Fibroblast of the conjunctiva (primary cell): ENCODE measurements at regions not wholly inside any gene's neighbourhood (a gene's known extent, or its start where the extent isn't known, plus 50 kb on each side); places are given as distances from the start of the nearest gene placed in this dataset.

ENCODE experiments used
- DNase-seq: peaks from one replicate; pipeline ENCODE4 v3.0.0-alpha.2; 2010; ENCODE audit warnings: low read depth

DNA sequence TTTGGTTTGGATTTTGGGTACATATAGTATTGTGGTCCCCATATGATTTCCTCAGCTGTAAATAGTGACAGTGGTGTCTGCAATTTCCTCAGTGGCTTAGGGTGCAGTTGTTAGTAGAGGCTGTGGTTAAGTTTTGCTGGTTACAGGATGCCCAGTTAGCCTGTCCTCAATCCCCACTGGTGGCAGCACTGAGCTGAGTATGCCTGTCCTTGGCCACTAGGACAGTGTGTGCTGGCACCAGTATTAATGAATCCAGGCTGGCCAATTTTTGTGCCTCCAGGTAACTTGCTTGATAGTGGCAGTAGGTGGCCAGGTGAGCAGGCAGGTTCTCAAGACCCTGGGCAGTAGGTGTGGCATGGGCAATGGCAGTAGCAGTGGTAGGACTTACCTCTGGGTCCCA lies 973.1 kb downstream of the TMEM182 start:
- no peak for DNase-seq

DNA sequence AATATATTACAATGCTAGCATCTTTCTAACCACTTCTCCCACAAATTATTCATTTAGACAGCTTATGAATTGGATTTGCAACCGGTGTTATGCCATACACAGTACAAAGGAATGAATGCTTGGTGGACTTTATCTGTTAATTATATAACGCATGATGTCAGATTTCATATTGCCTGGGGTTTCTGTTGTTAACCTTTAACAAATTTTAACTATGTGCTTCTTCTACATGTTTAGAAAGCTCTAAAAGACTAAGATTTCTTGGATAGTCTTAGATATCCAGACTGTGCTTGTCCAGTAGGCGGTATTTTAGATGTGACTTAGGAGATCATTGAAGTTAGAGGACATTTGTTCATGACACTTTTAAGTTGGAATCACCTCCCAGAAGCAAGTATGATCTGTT lies 976.3 kb downstream of the TMEM182 start:
- no peak for DNase-seq

DNA sequence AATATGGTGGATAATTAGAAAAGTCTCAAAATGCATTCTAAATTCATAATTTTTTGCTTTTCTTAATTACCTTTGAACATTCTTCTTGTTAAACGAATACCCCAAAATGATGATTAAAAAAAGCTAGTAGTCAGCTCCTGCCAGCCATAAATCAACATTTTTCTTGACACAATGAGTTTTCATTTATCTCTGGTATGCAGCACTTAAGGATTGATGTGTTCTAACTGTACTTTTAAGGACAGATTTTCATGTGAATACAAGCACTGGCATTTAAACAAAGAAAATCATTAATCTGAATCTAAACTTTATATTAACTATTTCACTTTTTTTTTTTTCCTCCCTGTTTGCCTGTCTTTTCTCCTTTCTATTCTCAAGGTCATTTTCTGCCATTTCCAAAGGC lies 976.8 kb downstream of the TMEM182 start:
- no peak for DNase-seq

DNA sequence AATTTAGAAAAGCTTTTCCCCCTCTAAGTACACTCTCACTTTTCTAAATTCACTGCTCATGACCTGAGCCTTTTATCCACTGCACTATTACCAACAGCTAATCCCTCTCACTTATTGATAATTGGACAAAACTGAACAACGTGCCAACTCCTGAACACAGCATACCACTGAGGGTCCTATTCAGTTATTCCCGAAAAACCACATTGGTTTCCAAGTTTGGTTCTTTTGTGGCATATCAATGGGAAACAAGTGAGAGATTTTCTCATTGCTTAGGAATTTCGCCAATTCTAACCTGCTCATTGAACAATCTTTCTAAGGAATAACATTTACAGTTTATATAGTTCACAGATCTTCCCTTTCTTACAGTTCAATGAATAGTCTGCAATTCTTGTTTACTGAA lies 977.4 kb downstream of the TMEM182 start:
- no peak for DNase-seq

DNA sequence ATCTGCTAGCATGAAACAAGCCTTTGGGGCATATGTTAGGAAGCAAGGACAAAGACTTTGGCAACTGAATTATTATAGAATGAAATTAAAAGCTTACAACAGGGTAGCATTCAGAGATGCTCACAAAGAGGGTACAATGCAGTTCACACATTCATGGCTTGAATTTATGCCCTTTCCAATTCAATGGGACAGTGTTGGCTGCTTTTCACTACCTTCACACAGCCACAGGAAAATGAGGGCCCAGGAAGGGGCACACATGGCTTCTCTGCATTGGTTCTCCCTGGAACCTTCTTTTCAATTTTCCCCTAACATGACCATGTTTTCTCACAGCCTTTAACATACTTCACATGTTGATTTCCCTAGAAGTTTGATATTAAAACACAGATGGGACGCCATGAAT lies 978.1 kb downstream of the TMEM182 start:
- DNase-seq, result no peak

DNA sequence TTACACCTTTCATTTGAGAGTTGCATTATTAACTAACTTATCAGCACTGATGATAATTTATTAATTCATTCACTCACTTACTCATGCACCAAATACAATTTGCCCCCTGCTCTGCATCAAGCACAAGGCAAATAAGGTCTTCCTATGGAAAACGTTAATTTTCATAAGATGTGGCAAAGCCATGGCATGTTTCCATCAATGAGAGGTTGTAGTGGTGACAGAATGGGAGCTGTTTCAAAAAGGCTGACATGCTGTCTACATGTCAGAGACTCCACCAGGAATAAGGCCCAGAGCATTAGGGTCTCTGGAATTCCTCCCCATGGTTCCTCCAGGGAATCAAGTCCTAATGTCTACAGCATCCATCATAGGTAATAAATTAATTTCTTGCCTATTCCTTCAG lies 978.8 kb downstream of the TMEM182 start:
- DNase-seq, result no peak

DNA sequence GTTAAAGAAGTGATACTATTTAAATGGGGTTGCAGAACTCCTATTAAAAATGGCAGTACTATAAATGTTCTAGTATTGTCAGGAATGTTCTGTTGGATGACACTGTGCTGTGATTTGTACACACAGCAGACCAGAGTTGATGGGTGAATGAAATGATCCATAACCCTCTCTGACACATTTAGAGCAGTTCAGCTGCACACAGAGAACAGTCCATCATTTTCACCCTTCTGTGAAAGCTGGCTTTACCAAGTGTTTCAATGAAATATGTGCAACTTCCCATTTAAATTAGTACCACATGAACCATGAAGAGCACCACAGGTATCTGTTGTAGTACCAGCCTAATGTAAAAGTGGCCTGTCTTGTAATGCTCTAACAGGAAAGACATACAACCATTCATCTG lies 981.4 kb downstream of the TMEM182 start:
- DNase-seq, result no peak

DNA sequence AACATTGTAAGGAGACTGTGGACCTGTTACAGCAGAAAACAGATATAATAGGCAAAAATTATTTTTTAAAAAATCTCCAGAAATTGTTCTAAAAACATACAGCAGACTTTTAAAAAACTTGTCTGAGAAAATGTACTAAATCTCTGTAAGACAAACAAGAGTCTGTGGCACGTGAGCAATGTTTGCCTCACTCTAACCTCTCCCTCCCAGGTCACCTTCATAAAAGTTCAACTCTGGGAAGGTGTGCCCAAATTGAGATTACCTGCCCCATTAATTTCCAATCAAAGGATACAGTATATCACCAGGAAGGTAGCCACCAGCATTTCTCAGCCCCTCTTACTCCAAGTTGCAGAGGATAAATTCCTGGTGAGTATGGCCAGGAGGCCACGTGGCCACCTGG lies 992.7 kb downstream of the TMEM182 start:
- no peak for DNase-seq

DNA sequence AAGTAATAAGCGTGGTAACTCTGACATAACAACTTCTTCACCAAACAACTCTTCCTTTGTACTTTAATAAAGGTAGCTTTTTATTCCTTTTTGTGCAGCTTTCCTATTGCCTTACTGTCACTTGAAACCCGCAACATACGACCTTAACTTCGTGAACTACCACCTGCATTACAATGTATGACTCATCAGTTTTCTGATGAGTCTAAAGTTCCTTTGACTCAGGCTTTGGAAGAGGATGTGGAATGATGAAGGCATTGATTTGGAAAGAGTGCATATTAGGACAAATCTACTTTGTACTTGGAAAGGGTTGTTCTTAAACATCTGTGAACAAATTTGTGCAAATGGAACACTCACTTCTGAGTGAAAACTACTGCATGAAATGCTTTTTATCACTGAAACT lies 1012.1 kb downstream of the TMEM182 start:
- no peak for DNase-seq

DNA sequence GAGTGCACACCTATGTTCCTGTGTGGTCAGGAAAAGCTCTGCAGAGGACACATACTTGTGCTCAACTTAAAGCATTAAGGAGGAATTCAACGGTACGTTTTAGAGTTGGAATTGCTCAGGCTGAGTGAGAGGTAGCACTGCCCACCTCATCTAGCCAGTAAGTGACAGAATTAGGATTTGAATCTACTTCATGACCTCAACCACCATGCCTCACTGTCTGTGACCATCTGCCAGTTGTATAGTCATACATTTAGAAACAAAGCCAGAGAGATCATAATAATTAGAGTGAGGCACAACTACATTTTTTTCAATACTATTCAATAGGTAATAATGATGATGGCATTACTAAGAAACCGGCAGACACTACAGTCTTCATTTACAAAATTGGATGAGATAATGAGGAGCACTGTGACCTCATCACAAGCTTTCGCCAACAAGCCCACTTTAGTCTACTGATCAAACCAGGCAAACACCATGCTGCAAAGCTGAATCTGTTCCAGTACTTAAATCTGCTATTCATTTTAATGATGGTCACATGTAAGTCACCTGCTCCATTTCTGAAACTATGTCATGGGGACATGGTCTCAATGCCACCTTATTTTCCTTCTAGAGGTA lies 1018.4 kb downstream of the TMEM182 start:
- no peak for DNase-seq

DNA sequence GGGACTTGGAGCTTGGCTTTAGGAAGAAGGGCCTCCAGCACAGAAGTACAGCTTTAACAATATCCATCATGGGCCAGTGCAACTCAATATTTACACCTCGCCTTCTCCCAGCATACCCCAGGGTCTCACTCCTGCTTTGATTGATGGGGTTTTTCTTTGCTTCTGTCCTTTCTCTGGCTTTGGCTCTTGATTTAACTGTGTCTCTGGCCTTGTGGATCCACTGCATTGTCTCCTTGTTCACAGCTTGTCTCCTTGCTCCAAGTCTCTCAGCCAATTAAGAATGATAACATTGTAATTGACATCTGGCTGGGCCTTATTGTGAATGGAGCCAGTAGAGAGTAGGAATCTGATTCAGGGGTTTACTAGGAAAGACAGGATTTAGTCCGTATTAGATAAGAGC lies 1019.5 kb downstream of the TMEM182 start:
- DNase-seq, result no peak

DNA sequence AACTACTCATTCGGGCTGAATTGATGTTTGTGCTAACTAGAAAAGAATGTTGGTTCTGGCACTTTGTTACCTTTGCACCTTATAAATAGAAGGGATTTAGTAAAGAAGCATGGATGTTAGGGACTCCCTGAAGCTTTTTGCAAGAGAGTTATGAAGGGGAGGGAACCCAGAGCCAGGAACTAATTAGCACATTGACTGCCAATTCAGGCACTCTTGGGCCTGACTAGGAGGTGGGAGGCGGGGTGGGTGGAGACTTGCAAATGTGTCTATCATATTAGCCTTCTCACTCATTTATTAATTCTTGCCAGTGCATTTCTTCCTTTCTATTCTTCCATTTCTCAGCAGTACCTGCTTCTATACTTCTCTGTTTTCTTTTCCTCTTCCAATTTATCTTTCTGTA lies 1022.4 kb downstream of the TMEM182 start:
- DNase-seq, result no peak

DNA sequence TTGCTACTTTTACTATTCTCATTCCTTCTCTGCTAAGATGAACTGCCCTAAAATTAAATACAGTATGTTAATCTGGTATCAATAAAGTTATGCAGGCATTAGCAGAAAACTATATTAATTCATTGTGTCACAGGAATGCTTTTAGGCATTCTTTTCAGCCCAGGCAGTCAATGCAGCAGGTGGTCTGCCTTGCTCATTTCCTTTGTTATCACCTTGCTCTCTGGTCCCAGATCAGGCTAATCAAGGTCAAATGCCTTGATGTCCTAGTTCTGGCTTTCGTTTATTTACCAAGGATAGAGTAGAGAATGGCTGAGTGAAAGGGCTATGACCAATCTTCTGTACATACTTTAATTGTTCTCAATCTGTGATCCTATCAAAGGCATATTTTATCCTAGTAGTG lies 1023.6 kb downstream of the TMEM182 start:
- no peak for DNase-seq

DNA sequence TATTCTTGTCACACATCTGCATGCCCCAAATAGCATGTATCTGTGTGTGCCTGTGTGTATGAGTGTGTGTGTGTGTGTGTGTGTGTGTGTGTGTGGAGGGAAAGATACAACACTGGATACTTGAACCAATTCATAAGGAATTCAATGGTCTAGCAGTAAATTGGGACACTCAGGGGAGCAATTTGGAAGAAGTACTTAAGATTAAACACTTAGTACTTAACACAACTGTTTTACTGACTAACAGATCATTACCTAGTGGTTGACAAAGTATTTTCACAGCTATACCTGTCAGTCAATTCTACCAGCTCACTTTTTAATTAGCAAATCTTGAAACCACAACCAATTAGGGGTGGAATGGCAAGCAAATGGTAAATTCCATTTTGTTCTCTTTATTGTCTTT lies 1024.1 kb downstream of the TMEM182 start:
- DNase-seq, result no peak

DNA sequence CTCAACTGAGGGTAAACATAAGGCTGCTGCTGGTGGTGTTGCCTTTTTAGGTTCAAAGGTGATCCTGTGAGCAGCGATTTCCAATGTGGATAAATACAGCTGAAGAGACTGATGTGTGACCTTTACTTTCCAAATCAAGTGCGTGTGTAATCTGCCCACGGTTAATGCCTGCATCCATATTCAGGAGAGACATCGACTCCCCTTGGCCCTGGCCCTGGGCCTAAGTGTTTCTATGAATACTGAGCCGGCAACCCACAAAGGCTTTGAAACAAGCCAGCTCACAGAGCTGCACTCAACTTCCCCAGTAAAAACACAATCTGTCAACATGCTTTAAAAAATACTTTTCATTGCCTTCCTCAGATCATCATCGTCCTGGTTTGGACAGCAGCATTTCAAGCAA lies 1026.6 kb downstream of the TMEM182 start:
- no peak for DNase-seq

DNA sequence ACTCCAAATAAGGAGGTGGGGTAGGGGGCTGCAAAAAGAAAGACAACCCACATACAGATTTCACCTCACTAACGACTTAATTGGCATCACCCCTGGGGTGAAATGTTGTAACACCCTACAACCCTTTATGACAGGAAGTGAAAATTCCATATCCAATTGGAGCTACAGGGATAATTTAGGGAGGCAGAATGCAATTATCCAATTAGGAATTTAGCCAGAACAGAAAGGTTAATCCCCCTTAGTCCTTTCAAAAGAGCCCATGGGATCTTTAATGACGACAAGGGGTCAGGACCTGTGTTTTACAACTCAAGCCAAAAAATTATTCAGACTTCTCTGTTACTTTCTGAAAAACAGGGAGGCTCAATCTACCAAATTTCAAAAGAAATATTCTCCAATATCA lies 1027.1 kb downstream of the TMEM182 start:
- DNase-seq, result no peak

DNA sequence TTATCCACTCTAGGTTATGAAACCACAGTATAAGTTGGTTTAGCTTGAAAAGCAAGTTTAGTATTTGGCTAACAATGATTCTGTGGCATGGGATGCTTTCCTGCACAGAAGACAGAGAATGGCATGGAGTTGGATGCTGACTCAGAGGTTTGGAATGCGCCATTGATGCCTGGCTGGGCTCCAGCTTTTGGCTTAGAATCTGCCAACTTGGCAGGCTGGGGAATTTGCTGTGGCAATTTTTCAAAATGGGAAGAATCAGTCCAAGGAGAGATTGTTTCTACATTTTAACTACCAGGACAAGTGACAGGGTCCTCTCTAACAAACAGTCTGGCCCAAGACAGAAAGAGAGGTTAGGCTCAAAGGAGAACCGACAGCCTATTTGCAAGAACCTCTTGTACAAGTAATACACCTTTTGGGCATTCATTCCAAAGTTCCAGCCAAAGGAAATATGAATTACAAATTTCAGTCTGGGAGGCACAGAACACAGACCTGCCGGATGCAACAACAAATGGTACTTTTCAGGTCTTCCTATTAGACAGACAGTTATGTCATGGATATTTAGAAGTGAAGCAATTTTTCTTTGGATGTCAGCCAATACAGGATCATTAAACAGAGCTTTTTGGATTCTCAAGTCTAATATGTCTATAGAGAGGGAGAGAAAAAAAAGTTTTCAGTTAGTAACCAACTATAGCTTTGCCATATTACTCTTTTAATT lies 1027.7 kb downstream of the TMEM182 start:
- DNase-seq, result no peak

DNA sequence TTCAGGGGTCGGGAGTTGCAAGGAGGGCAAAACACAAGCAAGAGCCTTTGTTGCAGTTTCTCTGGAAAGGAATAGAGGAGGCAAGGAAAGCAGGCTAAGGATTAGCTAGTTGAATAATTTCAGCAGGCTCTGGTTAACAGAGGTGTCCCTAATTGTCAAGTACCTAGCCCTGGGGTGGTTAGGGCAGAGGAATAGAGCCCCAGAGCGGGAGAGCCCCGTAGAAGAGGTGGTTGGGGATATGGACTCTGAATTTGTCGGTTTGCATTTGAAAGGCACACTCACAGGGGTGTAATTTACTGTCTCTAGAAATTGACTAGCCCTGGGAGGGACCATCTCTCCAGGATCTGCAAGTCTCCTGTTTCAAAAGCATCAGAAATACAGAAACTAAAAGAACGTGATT lies 1030.2 kb downstream of the TMEM182 start:
- no peak for DNase-seq

DNA sequence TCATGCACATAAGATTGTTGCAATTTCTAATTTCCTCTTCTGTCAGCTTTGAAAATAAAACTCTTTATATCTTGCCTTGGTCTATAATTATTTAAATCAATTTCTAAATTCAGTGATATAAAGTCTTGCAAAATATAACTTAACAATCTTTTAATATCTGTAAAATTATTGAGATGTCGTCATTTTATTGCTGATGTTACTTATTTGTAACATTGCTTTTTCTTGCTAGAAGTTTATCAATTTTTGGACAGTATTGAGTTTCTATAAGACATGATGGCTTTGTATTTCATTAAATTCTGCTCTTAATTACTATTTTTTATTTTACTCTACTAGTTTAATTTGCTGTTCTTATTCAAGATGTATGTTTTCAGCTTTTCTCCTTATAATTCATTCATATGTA lies 1036.5 kb downstream of the TMEM182 start:
- DNase-seq, result no peak

DNA sequence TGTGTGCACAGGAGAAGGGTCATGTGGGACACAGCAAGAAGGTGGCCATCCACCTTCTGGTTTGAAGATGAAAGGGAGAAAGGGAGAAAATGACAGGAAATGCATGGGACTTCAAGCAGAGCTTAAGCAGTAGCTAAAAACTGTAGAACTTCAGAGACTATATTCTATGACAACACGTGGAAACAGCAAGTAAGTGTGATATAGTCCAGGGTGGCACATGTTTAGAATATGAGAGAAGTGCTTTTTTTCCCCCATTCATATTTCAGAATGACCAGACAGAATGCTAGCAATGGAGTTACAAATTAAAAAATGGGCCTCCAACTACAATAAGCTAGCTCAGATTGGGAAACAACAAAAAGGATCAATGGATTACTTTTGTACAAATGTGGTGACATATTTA lies 1042.2 kb downstream of the TMEM182 start:
- no peak for DNase-seq

DNA sequence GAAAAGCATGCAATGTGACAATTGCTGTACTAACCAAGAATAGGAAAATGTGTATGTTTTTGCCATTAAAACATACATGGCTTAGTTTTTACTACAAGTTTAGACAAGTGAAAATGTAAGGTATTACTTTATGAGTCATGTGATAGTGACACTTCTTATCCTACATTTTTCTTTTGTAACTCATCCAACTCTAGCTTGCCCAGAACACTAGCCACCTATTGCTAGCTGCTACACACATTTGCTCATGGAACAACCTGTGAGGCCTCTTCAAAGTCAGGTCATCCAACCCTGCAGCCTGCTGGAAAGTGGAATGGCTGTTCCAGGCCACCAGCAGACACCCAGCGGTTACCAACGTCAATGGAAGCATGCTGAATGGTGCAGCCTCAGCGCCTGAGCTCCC lies 1043.9 kb downstream of the TMEM182 start:
- DNase-seq, result no peak

DNA sequence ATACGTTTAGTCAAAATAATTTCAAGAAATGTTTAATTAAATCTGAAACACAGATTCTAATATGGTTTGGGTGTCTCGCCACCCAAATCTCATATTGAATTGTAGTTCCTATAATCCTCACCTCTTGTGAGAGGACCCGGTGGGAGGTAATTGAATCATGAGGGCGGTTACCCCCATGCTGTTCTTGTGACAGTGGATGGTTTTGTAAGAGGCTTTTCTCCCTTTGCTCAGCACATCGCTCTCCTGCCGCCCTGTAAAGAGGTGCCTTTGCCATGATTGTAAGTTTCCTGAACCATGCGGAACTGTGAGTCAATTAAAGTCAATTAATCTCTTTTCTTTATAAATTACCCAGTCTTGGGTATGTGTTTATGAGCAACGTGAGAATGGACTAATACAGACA lies 1045.1 kb upstream of the POU3F3 start:
- DNase-seq, result no peak

DNA sequence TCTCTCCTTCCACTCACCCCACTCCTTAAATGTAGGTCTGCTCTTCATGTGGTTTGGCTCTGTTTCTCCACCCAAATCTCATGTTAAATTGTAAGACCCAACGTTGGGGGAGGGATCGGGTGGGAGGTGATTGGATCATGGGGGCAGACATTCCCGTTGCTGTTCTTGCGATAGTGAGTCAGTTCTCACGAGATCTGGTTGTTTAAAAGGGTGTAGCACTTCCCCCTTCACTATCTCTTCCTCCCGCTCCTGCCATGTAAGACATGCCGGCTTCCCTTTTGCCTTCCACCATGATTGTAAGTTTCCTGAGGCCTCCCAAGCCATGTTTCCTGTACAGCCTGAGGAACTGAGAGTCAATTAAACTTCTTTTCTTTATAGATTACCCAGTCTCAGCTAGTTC lies 1044.5 kb upstream of the POU3F3 start:
- DNase-seq, result no peak

DNA sequence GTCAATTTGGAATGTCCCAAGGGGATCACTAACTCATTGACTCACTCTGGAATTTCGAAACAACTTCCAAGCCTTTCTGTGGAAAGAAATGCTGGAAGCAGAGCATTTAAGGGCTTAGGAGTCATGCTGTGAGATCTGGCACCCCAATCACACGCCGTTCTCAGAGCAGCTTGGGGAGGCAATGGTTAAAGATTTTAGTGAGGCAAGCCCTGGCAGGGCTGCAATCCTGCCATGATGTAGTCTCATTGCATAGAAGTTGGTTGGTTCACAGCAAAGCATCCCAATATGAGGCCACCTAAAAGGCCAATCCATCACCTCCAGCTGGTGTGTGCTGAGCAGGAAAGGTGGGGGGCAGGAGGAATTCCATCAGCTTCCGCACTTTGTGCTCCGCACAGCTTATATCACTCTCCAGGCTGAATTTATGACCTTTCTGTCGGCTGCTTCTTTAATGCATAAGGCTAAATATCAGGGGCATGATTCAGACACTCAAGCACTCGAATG lies 1043.9 kb upstream of the POU3F3 start:
- peak; percentile 0 for DNase-seq
